Stomach (tissue), 4 donors: ENCODE measurements at regions not wholly inside any gene's neighbourhood (a gene's known extent, or its start where the extent isn't known, plus 50 kb on each side); places are given as distances from the start of the nearest gene placed in this dataset.

Experiments
- EP300 ChIP-seq: sonication (generic); formaldehyde crosslinking; IDR thresholded peaks from one replicate; pipeline ENCODE4 v1.6.1; 2017; ENCODE audit warnings: antibody characterized with exemption
- POLR2AphosphoS5 ChIP-seq, 3 donors: sonication (generic); formaldehyde crosslinking; IDR thresholded peaks; one replicate each; pipeline ENCODE4 v1.6.1; 2016; ENCODE audit warnings: antibody characterized with exemption in 3 of 3
- TF ChIP-seq, protein P1 (sequence below), 7 experiments: fragments of 450-650 bp in 4 of 7; fragments of 200-600 bp in 3 of 7; sonication (generic) in 3 of 7; IDR thresholded peaks; one replicate each; pipeline ENCODE4 v1.5.1; 2016 to 2019; ENCODE audit warnings: antibody characterized with exemption in 7 of 7, control low read depth in 2 of 7, mild to moderate bottlenecking in 1 of 7

DNA sequence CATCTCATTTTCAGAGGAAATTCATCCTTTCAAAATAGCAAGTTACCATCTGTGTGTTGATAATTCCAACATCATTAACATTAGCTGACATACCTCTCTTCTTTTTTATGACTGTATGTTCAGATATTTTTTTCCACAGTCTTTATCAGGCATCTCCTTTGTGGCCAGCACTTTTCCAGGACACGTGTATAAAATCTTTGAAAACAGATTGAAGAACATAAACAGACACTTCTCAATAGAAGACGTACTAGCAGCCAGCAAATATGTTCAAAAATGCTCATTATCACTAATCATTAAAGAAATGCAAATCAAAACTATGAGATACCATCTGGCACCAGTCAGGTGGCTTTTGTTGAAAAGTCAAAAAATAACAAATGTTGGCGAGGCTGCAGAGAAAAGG, 734.3 kb downstream of the SEMA5A start:
- TF ChIP-seq POLR2AphosphoS5 (IDR thresholded peaks at IDR 0.05): no peak
- no peak for TF ChIP-seq EP300
- TF ChIP-seq, protein P1, sequence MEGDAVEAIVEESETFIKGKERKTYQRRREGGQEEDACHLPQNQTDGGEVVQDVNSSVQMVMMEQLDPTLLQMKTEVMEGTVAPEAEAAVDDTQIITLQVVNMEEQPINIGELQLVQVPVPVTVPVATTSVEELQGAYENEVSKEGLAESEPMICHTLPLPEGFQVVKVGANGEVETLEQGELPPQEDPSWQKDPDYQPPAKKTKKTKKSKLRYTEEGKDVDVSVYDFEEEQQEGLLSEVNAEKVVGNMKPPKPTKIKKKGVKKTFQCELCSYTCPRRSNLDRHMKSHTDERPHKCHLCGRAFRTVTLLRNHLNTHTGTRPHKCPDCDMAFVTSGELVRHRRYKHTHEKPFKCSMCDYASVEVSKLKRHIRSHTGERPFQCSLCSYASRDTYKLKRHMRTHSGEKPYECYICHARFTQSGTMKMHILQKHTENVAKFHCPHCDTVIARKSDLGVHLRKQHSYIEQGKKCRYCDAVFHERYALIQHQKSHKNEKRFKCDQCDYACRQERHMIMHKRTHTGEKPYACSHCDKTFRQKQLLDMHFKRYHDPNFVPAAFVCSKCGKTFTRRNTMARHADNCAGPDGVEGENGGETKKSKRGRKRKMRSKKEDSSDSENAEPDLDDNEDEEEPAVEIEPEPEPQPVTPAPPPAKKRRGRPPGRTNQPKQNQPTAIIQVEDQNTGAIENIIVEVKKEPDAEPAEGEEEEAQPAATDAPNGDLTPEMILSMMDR (IDR thresholded peaks at IDR 0.05): no peak
